ENCODE measurements at regions not wholly inside any gene's neighbourhood (a gene's known extent, or its start where the extent isn't known, plus 50 kb on each side); places are given as distances from the start of the nearest gene placed in this dataset.

DNA sequence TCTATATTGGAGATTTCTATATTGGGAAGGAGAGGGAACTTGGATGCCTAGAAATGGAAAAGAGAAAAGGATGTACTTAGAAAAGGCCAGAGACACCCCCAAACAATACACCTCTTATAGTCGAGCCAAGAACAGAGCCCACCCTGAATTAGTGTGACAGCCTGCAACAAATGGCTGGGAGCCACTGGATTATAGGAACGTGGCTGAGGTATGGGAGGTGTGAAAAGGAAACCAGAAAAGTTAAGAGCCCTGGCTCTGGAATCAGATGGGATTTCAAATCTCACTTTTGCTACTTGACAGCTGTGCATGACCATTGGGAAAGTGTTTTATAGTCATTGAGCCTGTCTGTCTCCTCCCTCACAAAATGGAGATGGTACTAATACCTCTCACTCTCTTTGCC is 394.0 kb downstream of the ZNF521 start:
- DNase-seq, result no peak

DNA sequence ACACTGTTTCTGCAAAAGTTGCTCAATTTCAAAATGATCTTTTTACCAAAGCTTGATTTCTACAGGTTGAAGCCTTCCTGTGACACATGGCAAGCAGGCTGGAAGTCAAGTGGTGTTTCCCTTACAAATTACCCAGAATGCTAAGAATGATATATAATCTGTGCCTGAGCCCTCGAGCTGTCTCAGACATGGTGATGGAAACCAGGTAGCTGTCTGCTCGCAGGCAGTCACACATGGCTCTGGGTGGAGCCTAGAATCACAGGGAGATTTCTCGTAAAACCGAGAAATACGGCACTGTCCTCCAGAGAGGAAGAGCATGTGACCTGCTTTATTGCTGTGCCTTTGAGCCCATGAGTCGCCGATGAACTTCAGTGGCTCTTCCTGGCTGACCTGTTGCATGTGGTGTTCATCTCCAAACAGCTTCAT is 392.9 kb downstream of the ZNF521 start:
- DNase-seq, result no peak

DNA sequence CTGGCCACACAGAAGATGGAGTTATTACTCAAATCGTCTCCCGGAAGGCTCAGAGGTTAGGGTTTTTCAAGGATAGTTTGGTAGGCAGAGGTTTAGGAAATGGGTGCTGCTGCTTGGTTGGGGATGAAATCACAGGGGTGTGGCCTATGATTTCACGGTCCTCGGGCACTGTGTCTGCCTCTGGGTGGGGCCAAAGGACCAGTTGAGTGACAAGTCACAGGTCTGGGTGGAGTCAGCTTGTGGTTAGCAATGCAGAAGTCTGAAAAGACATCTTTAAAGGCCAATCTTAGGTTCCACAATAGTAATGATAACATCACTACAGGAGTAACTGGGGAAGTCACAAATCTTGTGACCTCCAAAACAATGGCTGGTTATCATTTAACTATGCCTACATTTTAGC is 387.8 kb downstream of the ZNF521 start:
- DNase-seq, result no peak

DNA sequence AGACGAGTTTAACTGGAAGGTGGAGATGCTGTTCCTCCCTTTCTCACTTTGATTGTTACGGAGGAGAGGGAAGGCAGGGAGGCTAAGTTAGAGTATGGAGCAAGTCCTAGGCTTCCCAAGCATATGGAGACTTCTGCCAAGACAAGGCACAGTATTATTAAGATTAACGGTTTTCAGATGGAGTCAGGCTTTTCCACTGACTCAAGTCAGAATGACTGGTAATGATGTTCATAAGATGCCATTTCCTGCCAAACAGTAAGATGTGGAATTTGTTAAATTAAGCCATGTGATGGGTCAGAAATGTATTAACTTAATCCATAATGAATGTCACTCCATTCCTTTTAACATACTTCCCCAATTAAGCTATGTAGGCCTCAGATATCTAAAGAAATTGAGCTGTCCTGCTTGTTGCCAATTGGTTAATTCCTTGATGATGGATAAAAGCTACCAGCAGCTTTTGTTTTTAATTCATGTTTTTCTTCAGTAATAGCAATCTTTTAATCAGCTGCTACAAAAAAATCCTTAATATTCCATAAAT is 383.7 kb downstream of the ZNF521 start:
- DNase-seq, result no peak

DNA sequence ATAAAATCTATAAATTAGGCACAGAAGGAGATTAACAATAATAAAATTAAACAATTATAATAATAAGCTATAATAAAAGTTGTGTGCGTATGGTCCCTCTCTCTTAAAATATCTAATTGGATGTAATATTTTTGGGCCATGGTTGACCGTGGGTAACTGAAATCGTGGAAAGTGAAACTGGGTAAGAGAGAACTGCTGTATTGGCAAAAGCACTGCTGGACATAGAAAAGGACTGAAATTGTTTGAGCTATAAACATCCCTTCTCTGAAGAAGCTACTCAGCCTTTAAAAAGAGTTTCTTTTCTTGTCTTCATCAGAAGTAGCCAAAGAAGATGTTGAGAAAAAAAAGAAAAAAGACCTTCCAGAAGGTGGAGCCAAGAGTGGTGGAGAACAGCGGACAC is 379.4 kb downstream of the ZNF521 start:
- no peak for DNase-seq

DNA sequence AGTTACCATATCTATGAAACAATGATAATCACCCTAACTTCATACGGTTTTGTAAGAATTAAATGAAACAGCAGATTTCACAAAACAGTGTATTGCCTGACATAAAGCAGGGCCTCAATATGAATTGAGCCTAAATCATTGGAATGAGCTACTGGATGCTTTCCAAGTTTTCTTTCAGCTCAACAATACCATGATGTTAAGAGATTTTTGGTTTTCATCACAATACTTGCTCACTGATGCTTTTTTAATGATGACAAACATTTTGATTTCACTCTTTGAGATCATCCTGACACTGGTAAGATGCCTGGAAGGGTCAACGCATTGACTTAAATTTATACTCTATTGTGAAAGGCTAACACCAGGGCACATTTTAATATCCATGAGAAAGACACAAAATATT is 377.5 kb downstream of the ZNF521 start:
- no peak for DNase-seq

DNA sequence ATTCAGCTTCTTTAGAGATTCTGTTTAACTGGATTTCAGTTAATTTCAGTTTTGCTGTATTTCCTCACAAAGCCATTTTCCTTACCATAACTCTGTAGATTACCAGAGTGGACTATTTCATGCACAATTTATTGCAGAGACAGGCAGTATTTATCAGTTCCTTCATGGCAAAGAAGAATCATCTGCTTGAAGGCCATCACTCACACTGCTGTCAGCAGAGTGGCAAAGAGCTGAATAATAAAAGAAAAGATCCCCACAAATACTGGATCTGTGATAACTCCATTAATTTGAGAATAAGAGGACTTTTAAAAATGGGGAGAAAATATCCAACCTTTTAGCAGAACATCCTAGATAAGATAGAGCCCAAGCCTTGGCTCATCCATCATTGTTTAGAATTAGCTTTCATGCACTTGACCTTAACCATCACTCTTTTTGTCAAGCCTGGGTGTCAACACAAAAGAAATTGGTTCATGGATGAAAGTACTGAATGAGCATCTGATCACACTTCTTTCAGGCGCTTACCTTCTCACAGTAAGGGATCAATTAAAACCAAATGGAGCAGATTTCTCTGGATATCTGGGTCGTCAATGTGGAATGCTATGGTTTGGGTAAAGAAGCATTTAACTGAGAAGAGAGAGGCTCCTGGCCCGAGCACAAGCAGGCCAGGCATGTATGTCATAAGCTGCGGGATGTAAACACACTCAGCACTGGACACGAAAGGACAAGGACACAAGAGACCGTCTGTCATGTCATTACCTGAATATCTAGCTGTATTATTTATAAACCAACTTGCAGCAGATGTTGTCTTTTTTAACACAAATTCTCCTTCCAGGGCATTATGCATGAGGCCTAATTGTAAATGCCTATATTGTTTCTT is 376.2 kb downstream of the ZNF521 start:
- no peak for DNase-seq

DNA sequence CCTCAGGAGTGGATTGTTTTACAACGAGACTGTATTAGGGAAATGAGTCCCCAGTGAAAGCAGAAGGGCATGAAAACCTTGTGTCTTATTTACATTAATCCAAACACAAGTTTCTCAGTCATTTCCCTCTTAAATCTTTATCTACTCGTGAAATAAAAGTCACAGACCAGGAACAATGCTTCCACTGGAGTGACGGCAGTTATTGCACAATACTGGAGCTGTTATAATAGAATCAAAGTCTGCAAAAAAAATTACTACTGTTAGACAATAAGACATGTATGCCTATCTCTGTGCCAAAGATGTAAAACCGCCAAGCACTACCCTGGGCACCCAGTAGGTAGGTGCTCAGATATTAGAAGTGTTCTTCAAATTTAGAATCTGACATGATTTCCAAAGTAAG is 375.5 kb downstream of the ZNF521 start:
- DNase-seq, result no peak

DNA sequence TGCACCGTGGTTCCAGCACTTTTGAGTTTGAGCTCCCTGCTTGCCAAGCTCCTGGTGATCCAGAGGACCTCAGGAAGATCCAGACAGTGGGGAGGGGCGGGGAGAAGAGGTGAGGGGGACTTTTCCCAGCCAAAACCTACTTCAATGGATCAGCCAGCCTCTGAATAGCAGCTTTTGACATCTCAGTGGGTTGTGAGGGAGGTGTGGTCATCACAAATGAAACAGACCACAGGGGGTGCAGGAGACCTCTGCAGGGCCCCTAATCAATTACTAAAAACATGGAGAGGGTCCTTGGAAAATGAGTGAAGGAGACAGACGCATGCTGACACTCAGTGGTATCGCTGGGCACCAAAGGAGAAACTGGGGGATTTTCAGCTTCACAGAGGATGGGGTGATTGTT is 372.7 kb downstream of the ZNF521 start:
- no peak for DNase-seq

DNA sequence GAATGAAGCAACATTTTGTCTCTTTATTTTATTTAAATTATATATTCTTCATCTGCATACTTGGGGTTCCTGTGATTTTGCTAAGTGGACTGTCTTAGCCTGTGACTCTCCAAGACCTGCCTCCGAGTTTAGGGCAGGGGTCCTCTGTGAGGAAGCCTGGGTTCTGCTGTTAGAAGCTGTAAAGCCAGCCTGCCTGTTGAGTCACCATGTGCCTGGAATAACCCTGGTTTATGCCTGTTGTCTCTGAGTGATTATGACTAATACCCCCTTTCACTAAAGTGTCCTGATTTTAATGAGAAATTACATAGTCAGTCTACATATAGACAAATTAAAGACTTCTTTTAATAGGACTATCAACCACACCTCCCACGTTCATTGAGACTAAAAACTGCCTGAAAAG is 369.1 kb downstream of the ZNF521 start:
- DNase-seq, result no peak

DNA sequence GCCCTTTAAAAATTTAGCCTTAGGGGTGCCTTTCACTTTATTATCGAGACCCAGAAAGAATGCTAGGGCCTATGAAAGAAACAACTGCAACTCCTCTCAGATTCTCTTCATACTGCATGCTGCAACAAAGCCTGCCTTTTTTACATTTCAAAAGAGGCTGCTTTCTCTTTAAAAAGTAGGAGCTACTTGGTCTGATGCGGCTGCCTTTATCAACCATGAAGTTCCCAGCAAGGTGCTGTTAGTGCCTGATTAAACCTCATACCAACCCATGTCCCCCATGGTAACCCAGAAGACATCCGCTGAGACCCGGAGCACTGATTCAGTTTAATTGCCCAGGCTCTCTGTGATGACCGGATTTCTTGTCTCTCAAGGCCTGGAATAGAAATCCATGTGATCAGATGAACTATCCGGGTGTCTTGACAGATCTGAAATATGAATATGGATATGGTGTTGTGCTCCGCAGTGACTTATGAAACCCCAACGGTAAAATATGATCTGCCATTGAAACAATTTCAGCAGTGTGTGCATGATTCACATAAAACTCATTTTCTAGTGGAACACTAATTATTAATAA is 368.3 kb downstream of the ZNF521 start:
- DNase-seq, result no peak

DNA sequence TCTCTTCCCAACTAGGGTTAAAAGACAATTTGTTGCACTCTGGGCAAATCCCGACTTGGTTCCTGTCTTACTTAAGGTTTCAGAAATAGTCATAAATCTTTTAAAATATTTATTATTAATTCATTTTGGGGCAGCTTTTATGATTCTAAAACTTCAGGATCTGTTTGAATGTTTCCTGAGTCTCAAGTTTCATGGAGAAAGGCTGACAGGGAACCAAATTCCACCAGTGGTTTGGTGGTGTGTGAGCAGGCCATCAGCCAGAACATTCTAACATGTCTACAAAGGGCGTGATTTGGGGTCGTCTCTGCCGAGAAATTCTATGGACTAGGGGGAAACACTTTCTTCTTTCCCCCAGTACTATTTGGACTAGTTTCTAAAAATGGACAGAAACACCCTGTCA is 366.4 kb downstream of the ZNF521 start:
- no peak for DNase-seq

DNA sequence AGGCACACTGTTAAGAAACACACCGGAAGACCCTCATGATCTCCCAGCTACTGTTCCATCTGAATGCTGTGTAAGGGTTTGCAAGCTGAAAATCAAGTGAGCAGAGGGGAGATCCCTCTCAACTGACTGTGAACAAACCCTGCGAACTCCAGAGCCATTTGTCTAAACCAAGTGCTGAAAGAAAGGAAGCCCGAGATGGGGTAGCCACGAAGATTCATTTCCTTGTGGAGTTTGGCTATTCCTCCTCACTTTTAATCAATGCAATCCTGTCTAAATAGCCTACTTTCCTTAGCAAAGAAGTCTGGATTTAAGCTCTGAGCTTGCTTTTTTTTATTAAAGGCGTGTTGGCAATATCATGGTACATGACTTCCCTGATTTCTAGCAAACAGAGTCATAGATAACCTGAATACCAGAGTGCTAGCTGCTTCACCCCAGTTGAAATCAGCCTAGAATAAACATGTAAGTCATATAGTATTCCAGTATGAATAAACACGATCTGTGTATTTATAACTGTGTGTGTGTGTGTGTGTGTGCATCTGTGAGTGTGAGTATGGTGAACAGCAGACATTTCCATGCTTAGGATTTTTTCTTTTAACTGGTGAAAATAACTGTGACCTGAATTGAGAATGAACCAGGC is 365.2 kb downstream of the ZNF521 start:
- no peak for DNase-seq

DNA sequence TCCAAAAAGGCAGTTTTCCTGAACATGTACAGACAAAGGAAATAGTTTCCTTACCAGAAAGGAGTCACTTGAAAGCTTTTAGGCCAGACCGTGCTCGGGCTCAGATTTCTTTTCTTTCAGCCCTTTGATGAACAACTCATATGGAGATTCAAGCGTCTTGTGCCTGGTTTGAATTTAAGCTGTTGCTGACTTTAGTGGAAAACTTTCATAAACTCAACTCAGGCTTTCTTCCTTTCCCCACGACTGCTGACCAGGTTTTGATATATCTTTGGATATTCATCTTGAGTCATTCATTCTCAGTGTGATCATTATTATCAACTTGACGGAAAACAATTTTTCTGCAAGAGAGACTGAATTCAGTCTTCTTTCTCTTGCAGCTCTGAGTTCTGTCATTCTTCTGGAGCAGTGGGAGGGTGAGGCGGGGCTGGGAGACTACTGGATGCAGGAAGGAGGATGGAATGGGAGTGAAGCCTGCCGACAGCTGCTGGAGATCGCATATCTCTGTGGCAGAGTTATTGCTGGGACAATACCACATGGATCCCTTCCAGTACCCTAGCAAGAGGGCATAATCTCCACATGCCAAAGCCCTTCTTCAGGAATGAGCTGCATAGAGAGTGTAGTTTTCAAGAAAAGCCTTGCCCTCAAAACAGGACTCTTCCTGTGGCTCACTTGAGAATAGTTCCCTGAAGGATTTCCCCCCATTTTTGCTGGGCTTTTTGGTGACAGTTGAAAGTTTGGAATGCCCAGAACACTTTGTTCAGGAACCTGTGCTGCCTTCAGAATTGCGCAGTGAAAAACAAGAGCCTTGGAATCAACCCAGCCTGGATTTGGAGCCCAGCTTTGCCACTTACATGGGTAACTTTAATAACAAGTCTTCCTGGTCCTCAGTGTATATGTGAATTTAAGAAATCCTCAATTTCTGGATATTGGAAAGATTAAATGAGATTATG is 364.4 kb downstream of the ZNF521 start:
- no peak for DNase-seq

DNA sequence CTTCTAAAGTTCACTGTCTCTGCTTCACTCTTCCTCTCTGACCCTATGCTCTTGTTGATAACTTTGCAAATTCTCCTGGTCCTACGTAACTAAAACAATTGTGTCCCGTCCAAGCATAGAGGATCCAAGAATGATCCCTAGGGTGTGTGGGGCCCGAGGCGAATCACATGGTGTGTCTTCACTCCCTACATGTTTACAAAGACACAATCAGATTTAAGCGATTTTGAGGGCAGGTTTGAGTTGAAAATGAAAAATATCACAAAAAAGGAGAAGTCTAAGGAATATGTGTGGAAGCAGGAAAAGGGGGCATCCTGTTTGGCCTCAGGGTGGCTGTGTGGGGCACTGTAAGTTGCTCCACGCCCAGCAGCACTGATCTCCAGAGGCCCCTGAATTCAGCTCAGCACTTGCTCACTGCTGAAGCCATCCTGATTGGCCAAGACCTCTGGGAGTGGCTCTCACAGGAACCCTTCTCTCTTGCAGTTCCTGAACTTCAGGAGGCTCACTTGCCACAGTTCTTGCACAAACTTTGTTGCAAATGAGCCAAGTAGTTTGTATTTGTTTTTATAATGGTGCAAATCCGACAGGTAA is 363.6 kb downstream of the ZNF521 start:
- no peak for DNase-seq

DNA sequence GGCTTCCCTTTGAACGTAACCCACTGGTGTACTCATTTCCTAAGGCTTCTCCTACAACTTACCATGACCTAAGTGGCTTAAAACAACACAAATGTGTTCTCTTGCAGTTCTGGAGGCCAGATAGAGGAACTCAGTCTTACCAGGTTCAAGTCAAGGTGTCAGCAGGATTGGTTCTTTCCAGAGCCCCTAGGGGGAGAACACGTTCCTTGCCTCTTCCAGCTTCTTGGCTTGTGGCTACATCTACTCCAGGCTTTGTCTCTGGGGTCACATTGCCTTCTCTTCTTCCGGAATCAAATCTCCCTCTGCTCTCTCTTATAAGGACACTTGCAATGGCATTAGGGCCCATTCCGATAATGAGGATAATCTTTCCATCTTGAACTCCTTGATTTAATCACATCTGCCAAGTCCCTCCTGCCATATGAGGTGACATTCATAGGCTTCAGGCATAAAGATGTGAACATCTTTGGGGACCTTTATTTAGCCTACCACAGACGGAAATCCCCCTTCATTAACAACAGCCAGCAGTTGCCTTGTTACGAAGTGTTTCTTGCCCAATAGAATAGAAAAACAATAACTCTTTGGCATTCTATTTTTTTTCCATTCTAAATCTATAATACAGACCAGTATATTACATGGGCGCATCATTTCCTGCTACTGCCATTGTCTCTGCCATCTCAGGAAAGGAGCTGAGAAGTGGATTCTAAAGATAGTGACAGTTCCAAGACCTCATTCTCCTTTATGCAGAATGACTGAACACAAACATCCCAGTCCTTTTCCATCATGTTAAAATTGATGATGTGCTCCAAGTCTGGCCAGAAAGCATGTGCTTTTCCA is 362.0 kb downstream of the ZNF521 start:
- DNase-seq, result no peak

DNA sequence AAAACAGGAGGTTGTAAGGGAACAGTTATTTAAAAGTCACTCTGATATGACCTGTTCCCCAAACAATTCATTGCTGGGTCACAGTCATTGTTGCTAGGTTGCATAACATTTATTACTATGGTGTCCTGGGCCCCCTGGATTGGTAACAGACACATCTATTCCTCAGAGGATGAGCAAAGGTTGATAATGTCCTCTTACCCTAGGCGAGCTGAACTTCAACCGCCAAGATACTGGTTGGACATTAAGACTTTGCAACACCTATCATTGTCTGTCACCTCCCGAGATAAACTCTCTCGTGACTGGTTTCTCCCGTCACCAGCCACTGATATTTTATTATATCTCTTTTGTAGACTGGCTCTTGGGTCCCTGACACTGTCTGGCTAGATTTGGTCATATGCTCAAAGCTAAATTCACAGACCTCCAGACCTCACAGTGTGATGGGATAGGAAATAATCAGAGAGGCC is 361.3 kb downstream of the ZNF521 start:
- DNase-seq, result no peak

DNA sequence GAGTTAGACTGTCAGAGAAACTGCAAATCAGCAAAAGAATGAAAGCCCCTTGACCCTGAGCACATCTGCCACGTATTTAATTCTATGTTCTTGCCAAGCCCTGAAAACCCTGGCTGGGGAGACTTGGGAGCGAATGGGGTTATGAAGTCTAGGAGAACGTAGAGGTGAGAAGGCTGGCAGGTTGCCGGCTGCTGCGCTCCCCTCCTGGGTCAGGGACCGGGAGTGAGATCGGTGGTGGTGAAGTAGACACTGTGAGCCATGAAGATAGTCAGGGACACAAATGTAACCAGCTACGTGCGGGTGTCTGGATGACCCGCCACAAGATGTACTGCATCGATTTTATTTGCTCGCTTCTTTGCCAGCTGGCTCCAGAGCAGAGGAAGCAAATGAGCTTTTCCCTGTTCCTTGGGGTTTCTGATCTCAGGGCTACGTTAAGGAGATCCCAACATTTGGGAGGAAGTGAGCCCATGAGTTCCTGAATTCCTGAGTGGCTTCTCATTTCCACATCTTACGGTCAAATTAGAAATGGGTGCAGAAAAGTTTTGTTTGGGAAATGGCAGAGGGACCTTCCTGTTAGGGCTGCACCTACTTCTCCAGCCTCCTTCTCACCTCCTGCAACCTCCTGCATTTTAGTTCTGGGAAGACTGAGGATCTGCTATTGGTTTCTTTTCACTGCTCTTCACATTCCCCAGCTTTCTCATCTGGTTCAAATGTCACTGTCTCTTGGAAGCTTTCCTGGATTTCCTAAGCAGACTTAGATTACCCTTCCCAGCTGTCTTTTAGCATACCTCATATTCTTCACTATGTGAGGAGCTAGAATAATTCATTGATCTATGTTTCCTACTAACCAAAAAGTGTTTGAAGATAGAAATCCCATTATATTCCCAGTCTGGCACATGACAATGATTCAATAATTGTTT is 360.6 kb downstream of the ZNF521 start:
- DNase-seq, result no peak

DNA sequence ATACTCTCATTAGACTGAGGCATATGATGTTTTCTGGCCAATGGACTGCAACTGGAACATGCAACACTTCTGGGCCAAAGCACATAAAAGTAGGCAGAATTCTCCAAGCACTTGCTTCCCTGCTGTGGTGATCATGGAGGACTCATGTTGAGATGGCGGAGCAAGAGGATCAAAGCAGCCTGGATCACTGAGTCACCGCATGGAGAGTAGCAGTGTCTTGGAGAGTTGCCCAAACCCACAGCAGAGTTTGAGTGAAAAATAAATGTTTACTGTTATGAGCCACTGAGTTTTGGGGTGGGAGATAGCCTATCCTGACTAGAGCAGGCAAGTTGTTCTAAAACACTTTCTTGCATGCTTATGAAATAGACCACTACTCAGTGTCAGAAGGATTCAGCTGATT is 359.5 kb downstream of the ZNF521 start:
- DNase-seq, result no peak

DNA sequence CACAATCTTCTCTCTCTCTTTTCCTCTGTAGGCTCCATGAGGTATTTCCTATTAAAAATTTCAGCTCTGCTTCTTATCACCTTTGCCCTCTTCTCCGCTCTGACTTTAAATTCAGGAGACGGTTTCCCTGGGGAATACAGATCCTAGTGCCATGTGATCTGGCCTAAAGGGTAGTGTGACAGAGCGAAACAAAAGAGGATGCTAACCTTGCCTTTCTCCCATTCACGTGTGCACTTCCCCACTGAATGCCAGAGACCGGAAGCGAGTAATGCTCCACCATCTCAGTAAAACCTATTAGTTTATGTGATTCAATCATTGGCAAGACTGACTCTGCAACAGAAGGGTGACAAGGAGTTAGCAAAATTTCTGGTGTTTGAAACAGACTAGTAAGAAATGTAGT is 358.3 kb downstream of the ZNF521 start:
- no peak for DNase-seq
